GM06990 (cell line): ENCODE measurements at regions not wholly inside any gene's neighbourhood (a gene's known extent, or its start where the extent isn't known, plus 50 kb on each side); places are given as distances from the start of the nearest gene placed in this dataset.

Source experiments
- DNase-seq: peaks from one replicate; pipeline ENCODE4 v3.0.0-alpha.2; 2011; ENCODE audit not compliant: insufficient read length; ENCODE audit errors: extremely low read depth
- H3K27me3 ChIP-seq: replicated peaks from 2 replicates; pipeline ENCODE4 v1.6.0; 2011; ENCODE audit warnings: low read length; ENCODE audit not compliant: control insufficient read depth, insufficient read depth
- H3K36me3 ChIP-seq: 2 replicates; pipeline ENCODE4 v1.5.1; 2011; ENCODE audit warnings: low read length; ENCODE audit not compliant: control insufficient read depth, insufficient read depth
- H3K4me3 ChIP-seq: replicated peaks from 2 replicates; pipeline ENCODE4 v1.5.1; 2011; ENCODE audit warnings: low read depth, mild to moderate bottlenecking, control low read depth, low read length
- CTCF ChIP-seq: IDR thresholded peaks from 2 replicates; pipeline ENCODE4 v1.5.1; 2011; ENCODE audit warnings: low read length, control low read depth, mild to moderate bottlenecking, inconsistent platforms; ENCODE audit not compliant: insufficient read depth, poor library complexity, severe bottlenecking

GRCh38 chr4:71188156-71188640 is 150.6 kb upstream of the SLC4A4 start:
- no peaks in the 10 kb centered on the region for H3K36me3 ChIP-seq
- H3K27me3 ChIP-seq: peaks cover 2% of the 10 kb centered on the region; the same call in 1 of the 2 replicates
- no peak for DNase-seq
- TF ChIP-seq CTCF: no peak
- H3K4me3 ChIP-seq: no peak overlapping the region; the same call in 1 of the 2 replicates

- TF ChIP-seq CTCF: no peak
- no peaks in the 10 kb centered on the region for H3K36me3 ChIP-seq
- H3K27me3 ChIP-seq: peaks cover 2% of the 10 kb centered on the region; the same call in 1 of the 2 replicates
- H3K4me3 ChIP-seq: no peak overlapping the region
- DNase-seq: no peak
Measured at GRCh38 chr4:71188951-71189350, 149.9 kb upstream of the SLC4A4 start.

GRCh38 chr4:71189471-71189870 is 149.3 kb upstream of the SLC4A4 start:
- Histone ChIP-seq H3K4me3 (no peak overlapping the region), H3K36me3 (no peaks in the 10 kb centered on the region), H3K27me3 (peaks cover 2% of the 10 kb centered on the region; the same call in 1 of the 2 replicates)
- DNase-seq: no peak
- TF ChIP-seq CTCF: no peak

GRCh38 chr4:71194454-71194853 is 144.4 kb upstream of the SLC4A4 start:
- H3K36me3 ChIP-seq: no peaks in the 10 kb centered on the region
- no peak for TF ChIP-seq CTCF
- no peaks in the 10 kb centered on the region for H3K27me3 ChIP-seq
- no peak overlapping the region for H3K4me3 ChIP-seq
- no peak for DNase-seq

- no peak for DNase-seq
- Histone ChIP-seq H3K4me3 (no peak overlapping the region), H3K27me3 (no peaks in the 10 kb centered on the region), H3K36me3 (no peaks in the 10 kb centered on the region)
- TF ChIP-seq CTCF: no peak
Measured at GRCh38 chr4:71195924-71196323, 142.9 kb upstream of the SLC4A4 start.

GRCh38 chr4:71198958-71199357 is 139.9 kb upstream of the SLC4A4 start:
- H3K4me3 ChIP-seq: no peak overlapping the region
- no peaks in the 10 kb centered on the region for H3K27me3 ChIP-seq
- TF ChIP-seq CTCF: no peak
- H3K36me3 ChIP-seq: no peaks in the 10 kb centered on the region
- no peak for DNase-seq
